ENCODE measurements at regions not wholly inside any gene's neighbourhood (a gene's known extent, or its start where the extent isn't known, plus 50 kb on each side); places are given as distances from the start of the nearest gene placed in this dataset.

GRCh38 chr4:137129441-137129840 lies 402.9 kb downstream of the PCDH18 start:
- Histone ChIP-seq H3K56ac (ENCODE audit: extremely low read depth, insufficient read depth, low read length) (no peak overlapping the region), H4K91ac (ENCODE audit: insufficient read depth, low read depth, low read length) (no peak overlapping the region), H3K79me1 (ENCODE audit: low read depth in 1 of 2, low read length in 2 of 2) (no peaks in the 10 kb centered on the region), H2BK20ac (ENCODE audit: low read depth, low read length) (no peak overlapping the region), H3K4ac (ENCODE audit: low read depth, low read length) (no peak overlapping the region), H3K9ac (ENCODE audit: low read depth, low read length) (no peak overlapping the region), H2BK120ac (ENCODE audit: low read depth, low read length) (no peak overlapping the region), H3K4me3 (ENCODE audit: insufficient read depth, low read depth, low read length) (no peak overlapping the region), H2AK5ac (ENCODE audit: low read depth, low read length) (no peak overlapping the region), H2BK5ac (ENCODE audit: low read depth, low read length, poor library complexity, severe bottlenecking) (no peak overlapping the region), H3K9me3 (ENCODE audit: control insufficient read depth, insufficient read depth, low read length) (no peaks in the 10 kb centered on the region), H3K14ac (replicated peaks; ENCODE audit: low read depth, low read length) (no peak overlapping the region), H3K36me3 (ENCODE audit: control insufficient read depth, insufficient read depth, low read length) (no peaks in the 10 kb centered on the region), H2BK15ac (ENCODE audit: low read depth, low read length) (no peak overlapping the region), H4K20me1 (ENCODE audit: insufficient read depth, low read length) (no peaks in the 10 kb centered on the region), H2AFZ (replicated peaks; ENCODE audit: low read length, poor library complexity) (no peak overlapping the region), H4K5ac (ENCODE audit: low read depth, low read length) (no peak overlapping the region), H3K4me2 (ENCODE audit: low read depth, low read length) (no peak overlapping the region), H3K27ac (ENCODE audit: insufficient read depth, low read length) (no peak overlapping the region), H2AK9ac (replicated peaks; ENCODE audit: low read depth, low read length, poor library complexity) (no peak overlapping the region), H3K4me1 (ENCODE audit: control insufficient read depth, insufficient read depth, low read length) (no peaks in the 10 kb centered on the region), H3K9me1 (ENCODE audit: insufficient read depth, low read length) (no peaks in the 10 kb centered on the region), H3K23ac (ENCODE audit: low read depth, low read length) (no peak overlapping the region), H4K8ac (ENCODE audit: low read depth in 2 of 2, low read length in 2 of 2) (no peak overlapping the region), H3K18ac (ENCODE audit: low read depth, low read length) (no peak overlapping the region), H3K27me3 (ENCODE audit: control insufficient read depth, insufficient read depth, low read length) (no peaks in the 10 kb centered on the region)
- DNase-seq (peak; percentile 67), ATAC-seq (ENCODE audit: low read depth) (no peak; the same call in 1 of the 2 replicates)
- no TSS peak for BruUV-seq (replicated peaks)
- in situ Hi-C loops (cut with MboI; ENCODE audit: low sequenced_read_pairs) (loop anchor here (10.0 to 25.0 kb wide), 2 partner anchors 395 to 1558 kb away; no protein-coding TSS in a partner anchor), dilution Hi-C loops (cut with HindIII; ENCODE audit: low sequenced_read_pairs, unreplicated experiment) (no loop called here), intact Hi-C loops (cut with micrococcal nuclease) (loop anchor here (10.0 kb wide), 4 partner anchors 245 to 1805 kb away; no protein-coding TSS in a partner anchor)
- no peak for TF ChIP-seq RFX5 (IDR thresholded peaks at IDR 0.05; ENCODE audit: low read depth, low read length)
- TF ChIP-seq CHD1 (IDR thresholded peaks at IDR 0.05; ENCODE audit: low read depth, low read length) = no peak
- no peak for TF ChIP-seq BHLHE40 (IDR thresholded peaks at IDR 0.05; ENCODE audit: low read depth, low read length)
- TF ChIP-seq USF2 (IDR thresholded peaks at IDR 0.05; ENCODE audit: low read depth, low read length) = no peak
- TF ChIP-seq RAD21 (IDR thresholded peaks at IDR 0.05; ENCODE audit: low read length) = no peak
- no peak for TF ChIP-seq MAFK (IDR thresholded peaks at IDR 0.05; ENCODE audit: low read depth, low read length)
- WGBS, 2 experiments (ENCODE audit: extremely low coverage in 2 of 2, insufficient read length in 1 of 2) = 100% methylated on average over 1 of the region's 3 CpGs; no CpG with 5 or more reads in 1 of the 2 experiments
- ChIA-PET CTCF (no interaction called here), POLR2A (ENCODE audit: unreplicated experiment) (no interaction called here)

Data from IMR-90 (cell line).